ENCODE measurements at regions not wholly inside any gene's neighbourhood (a gene's known extent, or its start where the extent isn't known, plus 50 kb on each side); places are given as distances from the start of the nearest gene placed in this dataset.
"Not testable (repeated sequence)": the region's sequence is repeated elsewhere in the genome, so short reads cannot be mapped to it uniquely, and the experiment has no call there.

- TF ChIP-seq CTCF (optimal IDR thresholded peaks at IDR 0.05 in 1 of 3, IDR thresholded peaks at IDR 0.05 in 1 of 3, conservative IDR thresholded peaks at IDR 0.05 in 1 of 3; ENCODE audit: extremely low read depth in 1 of 3, insufficient read depth in 2 of 3, low read length in 3 of 3); EZH2 (IDR thresholded peaks at IDR 0.05; ENCODE audit: low read length): not testable (repeated sequence)
Observed at GRCh38 chr7:150009620-150010303, 136.0 kb downstream of the ATP6V0E2 start.
